HEK293 (cell line): ENCODE measurements at regions not wholly inside any gene's neighbourhood (a gene's known extent, or its start where the extent isn't known, plus 50 kb on each side); places are given as distances from the start of the nearest gene placed in this dataset.

Experiments
- ZNF155 ChIP-seq: fragments of 450-650 bp; formaldehyde crosslinking; IDR thresholded peaks from 2 replicates; pipeline ENCODE4 v1.5.1; 2016; ENCODE audit warnings: missing biosample characterization, missing genetic modification characterization
- ZNF404 ChIP-seq: fragments of 450-650 bp; formaldehyde crosslinking; IDR thresholded peaks from 2 replicates; pipeline ENCODE4 v1.5.1; 2017; ENCODE audit warnings: missing biosample characterization, missing genetic modification characterization
- ZNF664 ChIP-seq: fragments of 450-650 bp; formaldehyde crosslinking; IDR thresholded peaks from 2 replicates; pipeline ENCODE4 v1.5.1; 2016; ENCODE audit warnings: missing biosample characterization, missing genetic modification characterization
- ZNF768 ChIP-seq: fragments of 450-650 bp; formaldehyde crosslinking; IDR thresholded peaks from 2 replicates; pipeline ENCODE4 v1.5.1; 2018; ENCODE audit warnings: missing biosample characterization, mild to moderate bottlenecking, missing genetic modification characterization
- TF ChIP-seq, protein P1 (sequence below): fragments of 450-650 bp; formaldehyde crosslinking; IDR thresholded peaks from 2 replicates; pipeline ENCODE4 v1.5.1; 2016; ENCODE audit warnings: missing biosample characterization, missing genetic modification characterization

DNA sequence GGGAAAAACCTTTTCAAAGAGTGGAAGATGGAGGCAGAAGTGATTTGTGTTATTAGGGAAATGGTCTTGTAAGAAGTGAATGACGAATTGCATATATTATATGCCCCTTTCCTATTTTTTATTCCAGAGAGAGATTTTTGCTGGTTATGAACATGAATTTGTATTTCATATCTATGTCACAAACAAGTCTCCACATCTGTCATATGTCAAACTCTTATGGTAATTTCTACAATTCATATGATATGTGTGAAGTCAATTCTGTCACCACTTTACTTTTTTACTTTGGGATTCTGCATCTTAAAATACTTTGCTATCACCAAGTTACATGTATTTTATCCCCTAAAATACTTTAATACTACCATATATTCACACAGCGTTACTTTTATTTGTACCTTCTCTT lies 594.2 kb upstream of the ARPP21 start:
- TF ChIP-seq ZNF768 (tag by site-specific recombination) (no peak), ZNF404 (tag by site-specific recombination) (no peak), ZNF664 (tag by site-specific recombination) (no peak), ZNF155 (tag by site-specific recombination) (no peak)
- TF ChIP-seq, protein P1, sequence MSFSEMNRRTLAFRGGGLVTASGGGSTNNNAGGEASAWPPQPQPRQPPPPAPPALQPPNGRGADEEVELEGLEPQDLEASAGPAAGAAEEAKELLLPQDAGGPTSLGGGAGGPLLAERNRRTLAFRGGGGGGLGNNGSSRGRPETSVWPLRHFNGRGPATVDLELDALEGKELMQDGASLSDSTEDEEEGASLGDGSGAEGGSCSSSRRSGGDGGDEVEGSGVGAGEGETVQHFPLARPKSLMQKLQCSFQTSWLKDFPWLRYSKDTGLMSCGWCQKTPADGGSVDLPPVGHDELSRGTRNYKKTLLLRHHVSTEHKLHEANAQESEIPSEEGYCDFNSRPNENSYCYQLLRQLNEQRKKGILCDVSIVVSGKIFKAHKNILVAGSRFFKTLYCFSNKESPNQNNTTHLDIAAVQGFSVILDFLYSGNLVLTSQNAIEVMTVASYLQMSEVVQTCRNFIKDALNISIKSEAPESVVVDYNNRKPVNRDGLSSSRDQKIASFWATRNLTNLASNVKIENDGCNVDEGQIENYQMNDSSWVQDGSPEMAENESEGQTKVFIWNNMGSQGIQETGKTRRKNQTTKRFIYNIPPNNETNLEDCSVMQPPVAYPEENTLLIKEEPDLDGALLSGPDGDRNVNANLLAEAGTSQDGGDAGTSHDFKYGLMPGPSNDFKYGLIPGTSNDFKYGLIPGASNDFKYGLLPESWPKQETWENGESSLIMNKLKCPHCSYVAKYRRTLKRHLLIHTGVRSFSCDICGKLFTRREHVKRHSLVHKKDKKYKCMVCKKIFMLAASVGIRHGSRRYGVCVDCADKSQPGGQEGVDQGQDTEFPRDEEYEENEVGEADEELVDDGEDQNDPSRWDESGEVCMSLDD (tag by site-specific recombination) = no peak
